ENCODE measurements at regions not wholly inside any gene's neighbourhood (a gene's known extent, or its start where the extent isn't known, plus 50 kb on each side); places are given as distances from the start of the nearest gene placed in this dataset.
"Not testable (repeated sequence)": the region's sequence is repeated elsewhere in the genome, so short reads cannot be mapped to it uniquely, and the experiment has no call there.

- H3K9me3 ChIP-seq (ENCODE audit: insufficient read depth in 2 of 2, low read depth in 1 of 2, low read length in 1 of 2); H3K4ac ChIP-seq (replicated peaks; ENCODE audit: insufficient read length, low read depth, low read length); H4K91ac ChIP-seq (replicated peaks; ENCODE audit: insufficient read length, low read length); H3K27ac ChIP-seq (ENCODE audit: low read depth, low read length); H4K20me1 ChIP-seq (replicated peaks in 1 of 2; ENCODE audit: control insufficient read depth in 1 of 2, insufficient read depth in 2 of 2, low read length in 2 of 2); H2BK12ac ChIP-seq (ENCODE audit: low read depth, low read length); DNase-seq (ENCODE audit: low read depth in 1 of 2, low spot score in 2 of 2); H3K14ac ChIP-seq (ENCODE audit: insufficient read length); FAIRE-seq; H2BK120ac ChIP-seq (replicated peaks; ENCODE audit: low read depth, low read length); H3K9ac ChIP-seq (replicated peaks in 1 of 4; ENCODE audit: extremely low read depth in 1 of 4, low read depth in 3 of 4, low read length in 3 of 4); H4K5ac ChIP-seq (ENCODE audit: insufficient read length, low read depth, low read length); H2AFZ ChIP-seq (ENCODE audit: low read length); H3K56ac ChIP-seq (replicated peaks; ENCODE audit: insufficient read length, low read depth, low read length); H3K27me3 ChIP-seq (replicated peaks in 1 of 4; ENCODE audit: control insufficient read depth in 3 of 4, extremely low read depth in 1 of 4, insufficient read depth in 3 of 4, low read length in 3 of 4); H2AK5ac ChIP-seq (ENCODE audit: low read depth, low read length); POLR2A ChIA-PET (ENCODE audit: partially characterized antibody); H3K4me2 ChIP-seq (ENCODE audit: insufficient read depth in 1 of 2, low read depth in 2 of 2, low read length in 2 of 2); H2BK15ac ChIP-seq (ENCODE audit: low read length); H3K36me3 ChIP-seq (ENCODE audit: control insufficient read depth in 2 of 4, insufficient read depth in 4 of 4, low read length in 3 of 4); H4K8ac ChIP-seq (ENCODE audit: extremely low read depth, insufficient read depth, low read length); H3K79me1 ChIP-seq (ENCODE audit: low read depth, low read length); H3K79me2 ChIP-seq (ENCODE audit: control insufficient read depth in 1 of 2, insufficient read depth in 2 of 2, low read length in 2 of 2); H3K23ac ChIP-seq (ENCODE audit: insufficient read length); H2BK20ac ChIP-seq (ENCODE audit: low read length); H3K23me2 ChIP-seq (ENCODE audit: low read depth, low read length); H3K4me3 ChIP-seq (ENCODE audit: extremely low read depth in 1 of 4, insufficient read depth in 2 of 4, low read depth in 3 of 4, low read length in 4 of 4); H3K18ac ChIP-seq (ENCODE audit: extremely low read depth, low read length); H3K4me1 ChIP-seq (replicated peaks in 1 of 4; ENCODE audit: control insufficient read depth in 3 of 4, insufficient read depth in 4 of 4, low read length in 3 of 4); H2BK5ac ChIP-seq (ENCODE audit: low read depth, low read length): not testable (repeated sequence)
- CTCF ChIA-PET (ENCODE audit: partially characterized antibody), result interaction anchor here (1.3 kb wide), 1 partner anchor 10 kb away, joined by 3 read pairs; no protein-coding TSS in a partner anchor
- 90% methylated on average over 7 of the region's 7 CpGs; no CpG with 5 or more reads in 1 of the 2 experiments for WGBS, 2 experiments (ENCODE audit: extremely low coverage in 1 of 2, insufficient coverage in 1 of 2, insufficient read length in 1 of 2, insufficient replicate concordance in 2 of 2, low coverage in 1 of 2, low lambda C conversion rate in 2 of 2, missing lambda C conversion rate in 1 of 2)
Observed at GRCh38 chr1:8149756-8150155, 123.6 kb upstream of the ERRFI1 start.

Measured in H1 (cell line).